SU-DHL-6 (cell line): ENCODE measurements at regions not wholly inside any gene's neighbourhood (a gene's known extent, or its start where the extent isn't known, plus 50 kb on each side); places are given as distances from the start of the nearest gene placed in this dataset.

ENCODE experiments used
- H2AFZ ChIP-seq: fragments of 200-600 bp; sonication (generic); 2 replicates; pipeline ENCODE4 v1.6.1; 2014; ENCODE audit warnings: low read depth, mild to moderate bottlenecking, moderate library complexity, mixed read lengths, antibody characterized with exemption, low read length; ENCODE audit not compliant: severe bottlenecking
- H3F3A ChIP-seq: fragments of 200-600 bp; shearing (Covaris generic); 2 replicates; pipeline ENCODE4 v1.6.0; 2016; ENCODE audit warnings: antibody characterized with exemption, mild to moderate bottlenecking; ENCODE audit not compliant: insufficient read depth
- H3K27ac ChIP-seq: fragments of 200-600 bp; sonication (generic); 2 replicates; pipeline ENCODE4 v1.5.1; 2016; ENCODE audit warnings: low read depth, mild to moderate bottlenecking, low read length, moderate library complexity, mixed read lengths
- H3K27me3 ChIP-seq: fragments of 200-600 bp; sonication (generic), shearing (Covaris generic); 2 replicates; pipeline ENCODE4 v1.6.0; 2014; ENCODE audit warnings: mild to moderate bottlenecking, low read length
- H3K36me3 ChIP-seq: fragments of 200-600 bp; sonication (generic); 2 replicates; pipeline ENCODE4 v1.6.1; 2014; ENCODE audit warnings: mild to moderate bottlenecking, low read length, mixed read lengths
- H3K4me2 ChIP-seq: fragments of 300-600, 200-600 bp; shearing (Covaris generic), sonication (generic); 2 replicates; pipeline ENCODE4 v1.6.0; 2014; ENCODE audit warnings: low read length, low read depth, mild to moderate bottlenecking; ENCODE audit not compliant: poor library complexity, severe bottlenecking
- H3K4me3 ChIP-seq: fragments of 200-600 bp; sonication (generic); 2 replicates; pipeline ENCODE4 v1.5.1; 2014; ENCODE audit warnings: antibody characterized with exemption, low read length, mild to moderate bottlenecking, mixed read lengths; ENCODE audit not compliant: insufficient read depth, poor library complexity, severe bottlenecking
- H3K79me2 ChIP-seq: fragments of 200-600 bp; sonication (generic); 2 replicates; pipeline ENCODE4 v1.6.1; 2014; ENCODE audit warnings: mild to moderate bottlenecking, low read length, moderate library complexity; ENCODE audit not compliant: insufficient read depth
- H3K9ac ChIP-seq: fragments of 200-600 bp; sonication (generic); 2 replicates; pipeline ENCODE4 v1.7.0; 2014; ENCODE audit warnings: mild to moderate bottlenecking, low read length
- H3K9me2 ChIP-seq: fragments of 200-600 bp; sonication (generic); replicated peaks from 2 replicates; pipeline ENCODE4 v1.6.1; 2014; ENCODE audit warnings: low read length; ENCODE audit not compliant: insufficient read depth
- H3K9me3 ChIP-seq: fragments of 200-600 bp; sonication (generic); 2 replicates; pipeline ENCODE4 v1.6.1; 2014; ENCODE audit warnings: low read length, mixed read lengths; ENCODE audit not compliant: insufficient read depth
- H4K20me1 ChIP-seq: fragments of 200-600 bp; sonication (generic); 2 replicates; pipeline ENCODE4 v1.6.1; 2014; ENCODE audit warnings: low read depth, mild to moderate bottlenecking, antibody characterized with exemption, low read length, moderate library complexity, mixed read lengths
- CTCF ChIP-seq: fragments of 200-600 bp; sonication (generic); IDR thresholded peaks from one replicate; pipeline ENCODE4 v1.5.1; 2017; ENCODE audit warnings: antibody characterized with exemption, mild to moderate bottlenecking, low read length, moderate library complexity; ENCODE audit not compliant: insufficient read depth, poor library complexity, severe bottlenecking
- EZH2phosphoT487 ChIP-seq: fragments of 200-600 bp; sonication (generic), shearing (Covaris generic); conservative IDR thresholded peaks from 2 replicates; pipeline ENCODE4 v1.6.1; 2018; ENCODE audit warnings: mild to moderate bottlenecking, antibody characterized with exemption, low read length, moderate library complexity, mixed read lengths

GRCh38 chr22:27397036-27397953 lies 404.3 kb downstream of the MN1 start:
- H3K27ac ChIP-seq, result no peak overlapping the region
- no peaks in the 10 kb centered on the region for H3K36me3 ChIP-seq
- no peak overlapping the region for H2AFZ ChIP-seq
- H3K9me3 ChIP-seq, result no peaks in the 10 kb centered on the region
- TF ChIP-seq EZH2phosphoT487 (no peak), CTCF (no peak)
- H3K9me2 ChIP-seq, result no peaks in the 10 kb centered on the region
- no peak overlapping the region for H3K9ac ChIP-seq
- H3F3A ChIP-seq, result no peaks in the 10 kb centered on the region
- no peak overlapping the region for H3K4me3 ChIP-seq
- peaks cover 2% of the 10 kb centered on the region; the same call in 1 of the 2 replicates for H3K27me3 ChIP-seq
- H3K4me2 ChIP-seq, result no peak overlapping the region
- no peaks in the 10 kb centered on the region for H4K20me1 ChIP-seq
- no peaks in the 10 kb centered on the region for H3K79me2 ChIP-seq

GRCh38 chr22:27397954-27398342 lies 403.6 kb downstream of the MN1 start:
- Histone ChIP-seq H2AFZ (no peak overlapping the region), H3K27me3 (peaks cover 2% of the 10 kb centered on the region; the same call in 1 of the 2 replicates)
- no peak for TF ChIP-seq CTCF
- no peak for TF ChIP-seq EZH2phosphoT487

GRCh38 chr22:27399161-27399560 lies 402.4 kb downstream of the MN1 start:
- no peak overlapping the region for H3K4me2 ChIP-seq
- H3K27me3 ChIP-seq, result peaks cover 2% of the 10 kb centered on the region; the same call in 1 of the 2 replicates

More at GRCh38 chr22:27397954-27398342, 403.6 kb downstream of the MN1 start:
- Histone ChIP-seq H3F3A (no peaks in the 10 kb centered on the region), H3K4me3 (no peak overlapping the region), H3K9me2 (no peaks in the 10 kb centered on the region), H3K9ac (no peak overlapping the region), H3K27ac (no peak overlapping the region), H3K4me2 (no peak overlapping the region), H4K20me1 (no peaks in the 10 kb centered on the region), H3K36me3 (no peaks in the 10 kb centered on the region), H3K79me2 (no peaks in the 10 kb centered on the region), H3K9me3 (no peaks in the 10 kb centered on the region)

More at GRCh38 chr22:27399161-27399560, 402.4 kb downstream of the MN1 start:
- Histone ChIP-seq H3K27ac (no peak overlapping the region), H3K9ac (no peak overlapping the region), H3F3A (no peaks in the 10 kb centered on the region), H3K4me3 (no peak overlapping the region), H3K79me2 (no peaks in the 10 kb centered on the region), H4K20me1 (no peaks in the 10 kb centered on the region), H3K36me3 (no peaks in the 10 kb centered on the region), H3K9me2 (no peaks in the 10 kb centered on the region), H3K9me3 (no peaks in the 10 kb centered on the region), H2AFZ (no peak overlapping the region)
- TF ChIP-seq CTCF (no peak), EZH2phosphoT487 (no peak)
